ENCODE measurements at regions not wholly inside any gene's neighbourhood (a gene's known extent, or its start where the extent isn't known, plus 50 kb on each side); places are given as distances from the start of the nearest gene placed in this dataset.
"Not testable (repeated sequence)": the region's sequence is repeated elsewhere in the genome, so short reads cannot be mapped to it uniquely, and the experiment has no call there.

- TF ChIP-seq CTCF (IDR thresholded peaks at IDR 0.05; ENCODE audit: low read depth, low read length, missing input control); FOXA1 (IDR thresholded peaks at IDR 0.05); EGR1 (IDR thresholded peaks at IDR 0.05; ENCODE audit: low read depth in 2 of 2): not testable (repeated sequence)
Measured at GRCh38 chr18:38771620-38772019, 1206.0 kb upstream of the CELF4 start.

Measured in liver (tissue), 3 donors.